GM18498 (cell line): ENCODE measurements at regions not wholly inside any gene's neighbourhood (a gene's known extent, or its start where the extent isn't known, plus 50 kb on each side); places are given as distances from the start of the nearest gene placed in this dataset.
"Not testable (repeated sequence)": the region's sequence is repeated elsewhere in the genome, so short reads cannot be mapped to it uniquely, and the experiment has no call there.

Experiments
- ATAC-seq: cut with Tn5 transposase; IDR thresholded peaks from one replicate; pipeline ENCODE4 v1.9.1; 2021; ENCODE audit warnings: mild to moderate bottlenecking, moderate library complexity; ENCODE audit not compliant: unreplicated experiment

GRCh38 chr5:119879446-119879845 lies 250.1 kb downstream of the FAM170A start:
- no peak for ATAC-seq

DNA sequence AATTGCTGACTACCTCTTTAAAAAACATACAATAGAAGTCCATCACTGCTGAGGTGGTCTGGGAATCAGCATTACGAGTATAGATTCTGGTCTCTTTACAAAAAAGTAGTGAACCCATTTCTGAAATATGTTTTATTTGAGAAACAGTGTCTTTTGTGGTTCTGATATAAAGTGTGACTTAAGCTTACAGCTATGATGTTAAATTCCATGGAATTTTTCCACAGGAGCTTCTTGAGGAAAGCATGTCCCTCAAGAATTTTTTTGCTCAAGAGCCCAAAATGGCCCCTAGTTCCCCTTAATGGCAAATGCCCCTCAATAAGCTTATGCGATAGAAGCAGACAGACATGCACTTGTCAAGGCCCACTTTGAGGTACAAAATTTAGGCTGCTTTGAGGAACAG lies 265.7 kb downstream of the FAM170A start:
- no peak for ATAC-seq

GRCh38 chr5:119896826-119897536 lies 267.6 kb downstream of the FAM170A start:
- ATAC-seq = no peak

GRCh38 chr5:119897537-119898370 lies 268.4 kb downstream of the FAM170A start:
- no peak for ATAC-seq

- no peak for ATAC-seq
Measured at GRCh38 chr5:119899981-119900380, 270.6 kb downstream of the FAM170A start.

DNA sequence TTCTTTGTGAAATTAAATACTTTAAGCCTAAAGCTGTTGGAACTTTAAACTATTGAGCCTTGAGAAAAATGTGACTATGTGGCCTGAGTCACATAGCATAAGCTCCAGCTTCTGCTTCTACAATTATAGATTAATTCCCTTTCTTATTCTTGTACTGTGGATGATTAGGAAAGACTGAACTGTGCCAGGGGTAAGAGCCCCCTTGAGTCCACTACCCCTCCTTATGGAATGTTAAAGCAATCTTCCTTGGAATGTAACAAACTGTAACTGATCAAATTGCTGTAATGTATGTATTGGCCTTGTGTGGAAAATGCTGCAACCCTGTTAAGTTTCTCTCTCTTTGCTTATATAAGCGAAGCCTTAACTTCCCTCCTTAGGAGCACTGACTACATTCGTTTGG lies 273.2 kb downstream of the FAM170A start:
- no peak for ATAC-seq

GRCh38 chr5:119913425-119913824 lies 284.1 kb downstream of the FAM170A start:
- no peak for ATAC-seq

DNA sequence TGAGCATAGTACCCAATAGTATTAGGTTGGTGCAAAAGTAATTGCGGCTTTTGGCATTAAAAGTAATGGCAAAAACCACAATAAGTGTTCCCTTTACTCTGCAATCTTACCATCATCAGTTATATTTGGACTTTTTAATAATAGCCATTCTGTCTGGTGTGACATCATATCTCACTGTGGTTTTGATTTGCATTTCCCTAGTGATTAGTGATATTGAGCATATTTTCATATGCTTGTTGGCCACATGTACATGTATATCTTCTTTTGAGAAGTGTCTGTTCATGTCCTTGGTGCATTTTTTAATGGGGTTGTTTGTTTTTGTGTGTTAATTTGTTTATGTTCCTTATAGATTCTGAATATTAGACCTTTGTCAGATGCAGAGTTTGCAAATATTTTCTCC lies 289.9 kb downstream of the FAM170A start:
- ATAC-seq = no peak

DNA sequence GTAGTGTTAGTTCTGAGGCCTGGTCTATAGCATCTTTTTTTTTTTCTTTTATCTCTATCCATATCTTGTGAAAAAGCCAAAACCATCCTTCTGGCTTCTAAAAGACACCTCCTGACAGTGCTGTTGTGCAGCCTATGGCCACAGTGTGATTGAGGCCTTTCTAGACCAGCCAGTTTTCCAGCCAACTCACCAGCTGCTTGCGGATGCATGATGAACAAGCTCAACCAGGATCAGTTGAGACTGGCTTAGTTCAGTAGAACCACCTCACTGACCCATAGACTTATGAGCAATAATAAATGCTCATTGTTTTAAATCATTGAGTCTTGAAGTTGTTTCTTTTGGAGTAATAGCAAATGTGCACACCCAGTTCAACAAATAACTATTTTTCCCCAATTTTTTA lies 296.9 kb downstream of the FAM170A start:
- no peak for ATAC-seq

DNA sequence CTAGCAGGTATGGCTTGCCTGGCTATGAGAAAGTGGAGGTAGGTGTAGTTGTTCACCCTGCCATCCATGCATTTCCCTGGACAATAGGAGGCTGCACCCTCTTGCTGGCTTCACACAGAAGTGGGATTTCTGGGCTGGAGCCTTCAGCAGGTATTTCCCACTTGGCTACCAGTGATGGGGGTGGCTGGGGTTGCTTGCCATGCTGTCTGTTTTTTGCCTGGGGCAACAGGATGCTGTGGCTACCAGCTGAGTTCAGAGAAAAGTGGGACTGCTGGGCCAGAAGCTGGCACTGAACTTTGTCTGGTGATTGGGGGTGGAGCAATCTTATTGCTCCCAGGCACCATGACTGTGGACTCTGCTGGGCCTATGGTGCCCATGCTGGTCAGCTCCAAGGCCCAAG lies 299.6 kb downstream of the FAM170A start:
- no peak for ATAC-seq

DNA sequence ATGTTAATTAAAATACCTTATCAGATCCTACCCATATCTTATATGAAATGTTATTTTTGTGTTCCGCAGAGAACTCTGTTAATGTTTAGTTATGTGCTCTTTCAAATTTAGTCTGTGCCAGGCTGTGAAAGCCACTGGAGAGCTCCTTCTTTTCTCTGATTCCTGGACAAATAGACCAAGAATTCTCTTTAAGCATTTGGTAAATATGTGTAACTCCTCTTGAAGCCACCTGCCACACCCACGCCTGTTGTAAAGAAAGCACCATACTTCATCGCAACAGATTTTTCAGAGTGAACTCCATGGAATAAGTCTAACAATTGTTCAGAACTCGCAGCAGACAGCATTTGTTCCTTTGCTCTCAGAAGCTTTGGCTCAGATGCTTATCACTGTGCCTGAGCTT lies 301.1 kb downstream of the FAM170A start:
- no peak for ATAC-seq

DNA sequence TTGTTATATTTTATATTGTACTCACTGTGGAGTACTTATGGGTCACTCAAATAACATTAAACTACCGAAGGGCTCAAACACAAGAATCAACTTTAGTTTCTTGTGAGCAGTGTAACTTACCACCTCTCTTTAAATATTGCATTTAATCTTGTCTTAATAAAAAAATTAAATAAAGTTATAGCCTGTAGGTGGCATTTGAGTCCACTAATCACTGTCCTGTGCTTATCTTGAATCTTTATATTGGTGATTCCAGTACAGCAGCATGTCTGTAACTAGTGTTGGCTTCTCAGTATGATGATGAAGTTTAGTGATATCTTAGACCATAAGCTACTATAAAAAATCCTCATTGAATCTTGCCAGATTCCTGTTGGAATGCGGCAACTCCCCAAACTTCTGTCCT lies 313.8 kb downstream of the FAM170A start:
- no peak for ATAC-seq

DNA sequence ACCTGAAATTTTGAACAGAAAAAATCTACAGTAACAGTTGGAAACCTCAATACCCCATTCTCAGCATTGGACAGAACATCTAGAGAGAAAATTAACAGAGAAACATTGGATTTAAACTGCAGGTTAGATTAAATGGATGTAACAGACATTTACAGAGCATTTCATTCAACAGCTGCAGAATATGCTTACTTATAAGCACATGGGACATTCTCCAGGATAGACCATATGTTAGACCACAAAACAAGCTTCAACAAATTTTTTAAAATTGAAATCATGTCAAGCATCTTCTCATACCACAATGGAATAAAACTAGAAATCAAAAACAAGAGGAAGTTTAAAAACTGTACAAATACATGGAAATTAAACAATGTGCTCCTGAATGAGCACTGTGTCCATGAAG lies 316.3 kb downstream of the FAM170A start:
- ATAC-seq = no peak

DNA sequence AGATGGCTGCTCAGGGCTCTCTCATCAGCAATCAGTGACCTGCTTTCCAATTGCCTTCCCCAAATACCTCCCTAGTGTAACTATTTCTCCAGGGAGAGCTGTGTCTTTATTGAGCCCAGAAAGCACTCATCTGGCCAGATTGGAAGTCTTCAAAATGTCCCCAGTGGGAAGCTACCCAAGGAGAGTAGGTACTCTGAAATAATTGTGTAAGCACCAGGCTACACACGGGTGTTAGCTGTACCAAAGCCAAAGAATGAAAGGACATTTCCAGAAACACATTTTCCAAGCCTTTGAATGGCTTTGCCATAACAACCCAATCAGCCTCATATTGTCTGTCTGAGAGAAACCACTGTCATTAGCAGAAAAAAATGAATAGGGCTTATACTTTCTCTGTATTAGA lies 318.8 kb downstream of the FAM170A start:
- ATAC-seq = no peak

- no peak for ATAC-seq
Measured at GRCh38 chr5:119949426-119949999, 320.2 kb downstream of the FAM170A start.

GRCh38 chr5:119951330-119951934 lies 322.1 kb downstream of the FAM170A start:
- no peak for ATAC-seq

- ATAC-seq = no peak
Measured at GRCh38 chr5:119953474-119953873, 324.1 kb downstream of the FAM170A start.

DNA sequence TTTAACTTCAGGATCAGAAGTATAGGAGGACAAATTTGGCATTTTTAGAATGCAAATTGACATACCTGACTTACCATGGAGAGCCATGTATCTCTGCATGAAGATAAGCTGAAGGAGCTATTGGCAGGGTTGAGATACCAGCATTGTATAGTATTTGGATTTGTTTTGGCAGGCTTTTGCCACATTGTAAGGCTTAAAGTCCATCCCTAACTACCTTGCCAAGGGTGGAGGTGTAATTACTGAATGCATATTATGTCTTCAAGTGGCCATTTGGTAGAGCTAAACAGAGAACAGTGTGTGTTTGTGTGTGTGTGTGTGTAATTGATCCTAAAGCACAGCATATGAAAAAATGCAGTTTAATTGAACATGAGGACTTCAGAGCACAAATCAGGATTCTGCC lies 324.7 kb downstream of the FAM170A start:
- no peak for ATAC-seq

- no peak for ATAC-seq
Measured at GRCh38 chr5:119961993-119962392, 332.6 kb downstream of the FAM170A start.

- no peak for ATAC-seq
Measured at GRCh38 chr5:119966028-119966427, 336.7 kb downstream of the FAM170A start.

DNA sequence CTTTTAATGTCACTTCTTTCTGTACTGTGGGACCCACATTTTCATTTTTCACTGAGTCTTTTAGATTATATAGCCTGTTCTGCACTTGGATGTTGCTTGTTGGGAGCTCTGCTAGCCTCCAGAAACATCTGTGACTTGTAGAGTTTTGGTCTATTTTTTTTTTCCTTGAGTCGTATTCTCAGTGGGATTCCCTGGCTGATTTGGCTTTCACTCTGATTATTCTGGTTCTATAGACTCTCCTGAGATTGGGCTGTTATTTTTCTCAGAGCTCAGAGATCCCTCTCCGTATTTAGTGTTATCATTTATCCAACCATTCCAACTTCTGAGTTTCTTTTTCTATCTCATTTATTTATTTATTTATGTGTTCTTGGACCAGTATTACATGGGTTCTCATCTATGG lies 339.3 kb downstream of the FAM170A start:
- no peak for ATAC-seq

DNA sequence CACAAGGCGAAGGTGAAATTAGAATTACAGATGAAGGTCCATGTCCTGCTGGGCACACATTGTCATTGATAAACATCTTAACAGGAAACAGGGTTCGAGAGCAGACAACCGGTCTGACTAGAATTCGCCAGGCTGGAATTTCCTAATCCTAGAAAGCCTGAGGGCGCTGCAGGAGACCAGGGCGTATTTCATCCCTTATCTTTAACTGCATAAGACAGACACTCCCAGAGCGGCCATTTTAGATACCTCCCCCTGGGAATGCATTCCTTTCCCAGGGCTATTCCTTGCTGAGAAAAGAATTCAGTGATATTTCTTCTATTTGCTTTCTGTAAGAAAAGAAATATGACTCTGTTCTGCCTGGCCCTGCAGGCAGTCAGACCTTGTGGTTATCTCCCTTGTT lies 357.7 kb downstream of the FAM170A start:
- ATAC-seq = not testable (repeated sequence)
